GM12875 (cell line): ENCODE measurements at regions not wholly inside any gene's neighbourhood (a gene's known extent, or its start where the extent isn't known, plus 50 kb on each side); places are given as distances from the start of the nearest gene placed in this dataset.

Experiments used
- H3K4me3 ChIP-seq: one replicate; pipeline ENCODE4 v1.5.1; 2011; ENCODE audit warnings: low read depth, low read length, control low read depth
- TF ChIP-seq, protein P1 (sequence below): IDR thresholded peaks from 2 replicates; pipeline ENCODE4 v1.5.1; 2011; ENCODE audit warnings: low read depth, mild to moderate bottlenecking, control low read depth, inconsistent platforms, low read length, moderate library complexity, borderline replicate concordance; ENCODE audit not compliant: insufficient read depth

DNA sequence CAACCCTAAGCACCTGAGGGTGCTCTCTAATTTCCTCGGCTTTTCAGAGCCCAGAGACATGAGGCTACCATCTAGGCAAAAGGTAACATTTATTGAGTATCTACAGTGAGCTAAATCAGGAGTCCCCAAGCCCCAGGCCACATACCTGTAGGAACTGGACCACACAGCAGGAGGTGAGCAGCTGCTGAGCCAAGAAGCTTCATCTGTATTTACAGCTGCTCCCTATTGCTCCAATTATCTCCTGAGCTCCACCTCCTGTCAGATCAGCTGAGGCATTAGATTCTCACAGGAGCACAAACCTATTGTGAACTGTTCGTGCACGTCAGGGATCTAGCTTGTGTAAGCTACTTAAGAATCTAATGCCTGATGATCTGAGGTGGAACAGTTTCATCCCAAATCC, 70.2 kb downstream of the RND3 start:
- H3K4me3 ChIP-seq = no peak overlapping the region
- TF ChIP-seq, protein P1, sequence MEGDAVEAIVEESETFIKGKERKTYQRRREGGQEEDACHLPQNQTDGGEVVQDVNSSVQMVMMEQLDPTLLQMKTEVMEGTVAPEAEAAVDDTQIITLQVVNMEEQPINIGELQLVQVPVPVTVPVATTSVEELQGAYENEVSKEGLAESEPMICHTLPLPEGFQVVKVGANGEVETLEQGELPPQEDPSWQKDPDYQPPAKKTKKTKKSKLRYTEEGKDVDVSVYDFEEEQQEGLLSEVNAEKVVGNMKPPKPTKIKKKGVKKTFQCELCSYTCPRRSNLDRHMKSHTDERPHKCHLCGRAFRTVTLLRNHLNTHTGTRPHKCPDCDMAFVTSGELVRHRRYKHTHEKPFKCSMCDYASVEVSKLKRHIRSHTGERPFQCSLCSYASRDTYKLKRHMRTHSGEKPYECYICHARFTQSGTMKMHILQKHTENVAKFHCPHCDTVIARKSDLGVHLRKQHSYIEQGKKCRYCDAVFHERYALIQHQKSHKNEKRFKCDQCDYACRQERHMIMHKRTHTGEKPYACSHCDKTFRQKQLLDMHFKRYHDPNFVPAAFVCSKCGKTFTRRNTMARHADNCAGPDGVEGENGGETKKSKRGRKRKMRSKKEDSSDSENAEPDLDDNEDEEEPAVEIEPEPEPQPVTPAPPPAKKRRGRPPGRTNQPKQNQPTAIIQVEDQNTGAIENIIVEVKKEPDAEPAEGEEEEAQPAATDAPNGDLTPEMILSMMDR = no peak

DNA sequence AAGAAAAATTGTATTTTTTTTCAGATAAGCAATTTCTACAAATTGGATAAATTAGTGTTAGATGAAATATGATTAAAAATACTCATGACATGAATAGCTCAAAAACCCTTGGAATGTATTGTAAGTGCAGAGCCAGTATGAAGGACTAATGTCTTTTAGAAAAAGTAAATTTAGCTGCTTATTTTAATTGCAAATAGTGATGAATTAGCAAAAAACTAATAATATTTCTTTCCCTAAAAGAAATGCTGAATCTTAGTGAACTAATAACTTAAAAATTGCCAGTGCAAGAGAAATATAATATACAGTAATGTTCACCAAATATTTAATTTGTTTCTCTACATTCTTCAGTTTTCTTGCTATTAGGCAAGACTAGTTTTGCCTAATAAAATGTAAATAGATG, 72.4 kb downstream of the RND3 start:
- TF ChIP-seq, protein P1 = no peak
- no peak overlapping the region for H3K4me3 ChIP-seq

DNA sequence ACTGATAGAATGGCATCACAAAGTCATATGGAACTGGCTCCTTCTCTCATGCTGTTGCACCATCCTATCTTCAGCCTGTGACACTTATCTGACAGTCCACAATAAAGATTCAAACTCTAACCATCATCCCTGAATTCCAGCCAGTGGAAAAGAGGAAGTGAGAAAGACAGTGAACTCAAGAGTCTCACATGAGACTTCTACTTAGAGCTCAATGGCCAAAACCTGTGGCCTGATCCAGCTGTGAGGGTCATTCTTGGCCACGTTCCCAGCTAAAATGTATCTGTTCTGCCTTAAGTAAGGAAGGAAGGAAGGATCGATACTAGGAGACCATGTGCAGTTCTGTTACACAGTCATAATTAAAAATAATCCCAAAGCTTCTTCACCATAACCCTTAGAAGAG, 73.6 kb downstream of the RND3 start:
- H3K4me3 ChIP-seq = no peak overlapping the region
- TF ChIP-seq, protein P1 = no peak

DNA sequence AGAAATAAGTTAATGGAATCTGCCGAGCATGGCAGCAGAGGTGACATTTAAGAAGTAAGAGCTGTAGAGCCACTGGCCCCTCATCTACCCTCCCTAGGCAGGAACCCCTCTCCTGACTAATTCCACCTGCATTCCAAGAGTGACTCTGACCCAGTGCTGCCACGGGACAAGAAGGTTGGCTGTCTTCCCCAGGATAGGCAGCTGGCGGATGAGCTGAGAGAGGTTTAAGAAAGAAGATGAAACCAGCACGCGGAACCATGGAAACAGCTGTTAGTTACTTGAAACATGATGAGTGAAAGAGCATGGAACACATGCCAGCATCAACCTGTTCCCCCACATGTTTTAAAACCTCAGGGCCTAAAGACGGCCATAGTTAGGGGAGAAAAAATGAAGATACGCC, 74.1 kb downstream of the RND3 start:
- no peak overlapping the region for H3K4me3 ChIP-seq
- TF ChIP-seq, protein P1 = no peak

GRCh38 chr2:150410809-150411208, 76.7 kb downstream of the RND3 start:
- no peak overlapping the region for H3K4me3 ChIP-seq
- TF ChIP-seq, protein P1 = no peak

GRCh38 chr2:150409196-150409595, 78.3 kb downstream of the RND3 start:
- TF ChIP-seq, protein P1 = no peak
- no peak overlapping the region for H3K4me3 ChIP-seq

DNA sequence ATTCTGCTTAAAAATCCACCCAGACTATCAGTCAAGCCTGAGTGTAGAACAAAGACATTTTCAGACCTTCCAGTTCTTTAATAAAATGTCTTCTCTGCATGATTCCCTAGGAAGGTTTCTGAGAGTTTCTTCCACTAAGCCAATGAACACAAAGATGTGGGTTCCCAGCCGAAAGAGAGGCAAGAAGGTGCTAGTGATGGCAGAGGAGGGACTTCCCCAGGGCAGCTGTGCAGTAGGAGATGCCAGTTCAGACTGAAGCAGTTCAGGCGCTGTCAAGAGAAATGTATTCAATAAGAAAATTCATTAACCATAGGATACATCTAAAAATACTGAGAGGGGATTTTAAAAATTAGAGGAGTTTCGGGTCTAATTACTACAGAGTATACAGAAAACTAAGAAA, 83.3 kb downstream of the RND3 start:
- no peak overlapping the region for H3K4me3 ChIP-seq
- TF ChIP-seq, protein P1 = no peak
